ENCODE measurements at regions not wholly inside any gene's neighbourhood (a gene's known extent, or its start where the extent isn't known, plus 50 kb on each side); places are given as distances from the start of the nearest gene placed in this dataset.

DNA sequence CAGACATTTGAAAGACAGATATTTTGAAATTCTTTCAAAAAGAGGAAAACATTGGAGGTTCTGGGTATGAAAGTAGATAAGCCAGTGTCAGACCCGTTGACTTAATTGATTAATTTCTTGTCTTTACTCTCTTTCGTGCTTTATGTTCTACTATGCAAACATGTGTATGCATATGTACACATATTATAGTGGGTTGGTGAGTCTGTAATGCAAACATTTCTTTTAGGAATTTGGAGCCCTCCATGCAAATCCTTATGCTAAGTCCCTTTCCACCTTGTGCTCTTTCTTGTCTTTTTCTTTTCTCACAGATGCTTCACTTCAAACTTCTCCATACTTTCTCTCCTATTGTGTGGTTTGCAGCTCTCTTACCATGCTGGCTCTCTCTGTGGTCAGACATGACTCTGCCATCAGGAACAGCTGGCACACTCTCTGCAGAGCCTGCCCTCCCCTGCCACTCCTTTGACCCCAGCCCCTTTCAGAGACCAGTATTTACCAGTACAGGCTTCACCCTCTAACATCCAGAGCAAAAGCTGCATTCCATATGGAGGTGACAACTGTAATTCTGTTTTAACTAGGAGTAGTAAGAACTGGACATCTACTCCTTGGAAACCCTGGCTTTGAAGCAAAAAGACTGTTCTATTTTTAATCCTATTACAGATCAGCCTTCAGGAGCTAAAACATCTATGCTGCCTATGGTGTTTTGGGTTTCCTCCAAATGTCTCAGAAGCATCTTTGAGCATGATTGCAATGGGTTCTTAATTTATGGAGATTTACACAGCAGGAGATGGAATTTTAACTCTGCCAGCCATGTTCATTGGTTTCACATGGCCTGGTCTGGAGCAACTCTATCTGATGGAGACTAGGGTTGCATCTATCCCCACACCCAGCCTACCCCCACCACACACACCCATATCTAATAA, 386.9 kb upstream of the FAT3 start:
- ATAC-seq (ENCODE audit: low read depth), result no peak
- H3K27ac ChIP-seq (ENCODE audit: low read length in 2 of 2), result no peak overlapping the region
- CTCF ChIA-PET, result no interaction called here

DNA sequence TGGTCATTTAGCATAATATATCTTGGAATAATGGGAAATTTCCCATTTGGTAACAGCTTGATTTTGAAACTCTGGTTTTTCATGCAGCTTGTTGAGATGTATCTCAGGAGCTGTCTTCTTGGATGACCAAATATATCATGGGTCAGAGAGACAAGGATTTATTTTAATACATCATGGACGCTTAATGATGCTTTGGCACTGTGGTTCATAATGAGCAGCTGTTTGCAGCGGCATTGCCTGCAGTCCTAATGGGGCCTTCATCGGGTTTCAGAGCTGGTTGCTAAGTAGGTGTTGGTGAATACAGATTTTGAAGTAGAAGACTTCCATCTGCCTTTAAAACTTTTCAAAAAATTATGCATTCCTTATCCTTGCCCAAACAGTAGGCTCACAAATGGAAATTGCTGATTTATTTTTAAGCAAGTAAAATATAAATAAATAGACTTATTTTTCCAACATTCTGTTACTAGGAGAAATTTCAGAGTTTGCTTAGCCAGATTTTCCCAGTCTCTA, 389.5 kb upstream of the FAT3 start:
- Histone ChIP-seq H3K9ac (ENCODE audit: low read length) (no peak overlapping the region), H3K27me3 (replicated peaks in 1 of 4; ENCODE audit: control extremely low read depth in 1 of 4, control insufficient read depth in 3 of 4, insufficient read depth in 4 of 4, low read length in 3 of 4) (no peaks in the 10 kb centered on the region), H3K4me2 (replicated peaks; ENCODE audit: low read depth, low read length, poor library complexity, severe bottlenecking) (no peak overlapping the region), H3K27ac (ENCODE audit: low read length in 2 of 2) (no peak overlapping the region), H2AFZ (ENCODE audit: insufficient read depth, low read depth, low read length, poor library complexity, severe bottlenecking) (no peak overlapping the region), H3K79me2 (ENCODE audit: control insufficient read depth, insufficient read depth, low read length) (no peaks in the 10 kb centered on the region), H3K4me1 (ENCODE audit: control insufficient read depth in 2 of 2, insufficient read depth in 2 of 2, low read length in 2 of 2) (no peaks in the 10 kb centered on the region), H3K9me3 (ENCODE audit: control extremely low read depth in 1 of 3, control insufficient read depth in 2 of 3, insufficient read depth in 1 of 3, low read length in 2 of 3) (peaks cover 0 to 4% (median 0%) of the 10 kb centered on the region in 3 donors), H3K4me3 (ENCODE audit: control extremely low read depth in 1 of 5, extremely low read depth in 1 of 5, insufficient read depth in 1 of 5, low read depth in 2 of 5, low read length in 4 of 5) (no peak overlapping the region), H3K36me3 (replicated peaks in 1 of 2; ENCODE audit: control extremely low read depth in 1 of 2, control insufficient read depth in 1 of 2, extremely low read depth in 1 of 2, insufficient read depth in 2 of 2, low read length in 1 of 2) (no peaks in the 10 kb centered on the region), H4K20me1 (ENCODE audit: control insufficient read depth, insufficient read depth, low read length, poor library complexity, severe bottlenecking) (no peaks in the 10 kb centered on the region)
- Mint-ChIP-seq H3K27me3 (no peaks in the 10 kb centered on the region), H3K27ac (no peak overlapping the region), H3K4me3 (no peak overlapping the region), H3K9me3 (ENCODE audit: insufficient read depth) (no peaks in the 10 kb centered on the region), H3K4me1 (no peaks in the 10 kb centered on the region)
- CTCF ChIA-PET, result no interaction called here
- POLR2A ChIA-PET, result no interaction called here
- WGBS (ENCODE audit: insufficient coverage), result 100% methylated on average over 1 of the region's 3 CpGs
- intact Hi-C loops (cut with micrococcal nuclease), result no loop called here
- ATAC-seq (ENCODE audit: low read depth) (no peak), DNase-seq (no peak)
- TF ChIP-seq, protein P1, sequence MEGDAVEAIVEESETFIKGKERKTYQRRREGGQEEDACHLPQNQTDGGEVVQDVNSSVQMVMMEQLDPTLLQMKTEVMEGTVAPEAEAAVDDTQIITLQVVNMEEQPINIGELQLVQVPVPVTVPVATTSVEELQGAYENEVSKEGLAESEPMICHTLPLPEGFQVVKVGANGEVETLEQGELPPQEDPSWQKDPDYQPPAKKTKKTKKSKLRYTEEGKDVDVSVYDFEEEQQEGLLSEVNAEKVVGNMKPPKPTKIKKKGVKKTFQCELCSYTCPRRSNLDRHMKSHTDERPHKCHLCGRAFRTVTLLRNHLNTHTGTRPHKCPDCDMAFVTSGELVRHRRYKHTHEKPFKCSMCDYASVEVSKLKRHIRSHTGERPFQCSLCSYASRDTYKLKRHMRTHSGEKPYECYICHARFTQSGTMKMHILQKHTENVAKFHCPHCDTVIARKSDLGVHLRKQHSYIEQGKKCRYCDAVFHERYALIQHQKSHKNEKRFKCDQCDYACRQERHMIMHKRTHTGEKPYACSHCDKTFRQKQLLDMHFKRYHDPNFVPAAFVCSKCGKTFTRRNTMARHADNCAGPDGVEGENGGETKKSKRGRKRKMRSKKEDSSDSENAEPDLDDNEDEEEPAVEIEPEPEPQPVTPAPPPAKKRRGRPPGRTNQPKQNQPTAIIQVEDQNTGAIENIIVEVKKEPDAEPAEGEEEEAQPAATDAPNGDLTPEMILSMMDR (IDR thresholded peaks at IDR 0.05), result no peak
- no peak for TF ChIP-seq EZH2 (IDR thresholded peaks at IDR 0.05; ENCODE audit: borderline replicate concordance, insufficient read depth, low read depth, low read length, poor library complexity, severe bottlenecking)

More for the DNA sequence above, 386.9 kb upstream of the FAT3 start:
- WGBS (ENCODE audit: insufficient coverage), result no CpG with 5 or more reads among the region's 2 CpGs
- H4K20me1 ChIP-seq (ENCODE audit: control insufficient read depth, insufficient read depth, low read length, poor library complexity, severe bottlenecking), result no peaks in the 10 kb centered on the region
- H3K9me3 ChIP-seq (ENCODE audit: control extremely low read depth in 1 of 3, control insufficient read depth in 2 of 3, insufficient read depth in 1 of 3, low read length in 2 of 3), result peaks cover 0 to 4% (median 0%) of the 10 kb centered on the region in 3 donors
- no peak overlapping the region for H2AFZ ChIP-seq (ENCODE audit: insufficient read depth, low read depth, low read length, poor library complexity, severe bottlenecking)
- H3K27me3 ChIP-seq (replicated peaks in 1 of 4; ENCODE audit: control extremely low read depth in 1 of 4, control insufficient read depth in 3 of 4, insufficient read depth in 4 of 4, low read length in 3 of 4), result no peaks in the 10 kb centered on the region
- H3K36me3 ChIP-seq (replicated peaks in 1 of 2; ENCODE audit: control extremely low read depth in 1 of 2, control insufficient read depth in 1 of 2, extremely low read depth in 1 of 2, insufficient read depth in 2 of 2, low read length in 1 of 2), result no peaks in the 10 kb centered on the region
- intact Hi-C loops (cut with micrococcal nuclease), result no loop called here
- no peak overlapping the region for H3K4me2 ChIP-seq (replicated peaks; ENCODE audit: low read depth, low read length, poor library complexity, severe bottlenecking)
- no peak for DNase-seq
- Mint-ChIP-seq H3K4me1 (no peaks in the 10 kb centered on the region), H3K27me3 (no peaks in the 10 kb centered on the region), H3K9me3 (ENCODE audit: insufficient read depth) (no peaks in the 10 kb centered on the region), H3K27ac (no peak overlapping the region), H3K4me3 (no peak overlapping the region)
- TF ChIP-seq EZH2 (IDR thresholded peaks at IDR 0.05; ENCODE audit: borderline replicate concordance, insufficient read depth, low read depth, low read length, poor library complexity, severe bottlenecking), result no peak
- TF ChIP-seq, protein P1 (IDR thresholded peaks at IDR 0.05), result no peak
- H3K4me1 ChIP-seq (ENCODE audit: control insufficient read depth in 2 of 2, insufficient read depth in 2 of 2, low read length in 2 of 2), result no peaks in the 10 kb centered on the region
- H3K9ac ChIP-seq (ENCODE audit: low read length), result no peak overlapping the region
- H3K79me2 ChIP-seq (ENCODE audit: control insufficient read depth, insufficient read depth, low read length), result no peaks in the 10 kb centered on the region
- POLR2A ChIA-PET, result no interaction called here
- H3K4me3 ChIP-seq (ENCODE audit: control extremely low read depth in 1 of 5, extremely low read depth in 1 of 5, insufficient read depth in 1 of 5, low read depth in 2 of 5, low read length in 4 of 5), result no peak overlapping the region
